ENCODE measurements at regions not wholly inside any gene's neighbourhood (a gene's known extent, or its start where the extent isn't known, plus 50 kb on each side); places are given as distances from the start of the nearest gene placed in this dataset.

- no peak for DNase-seq (ENCODE audit: low spot score)
- in situ Hi-C loops (cut with HindIII; ENCODE audit: low sequenced_read_pairs), result no loop called here
These were observed 690.4 kb upstream of the LRATD1 start for GRCh38 chr2:13942111-13942510.

- no peak for DNase-seq (ENCODE audit: low spot score)
- in situ Hi-C loops (cut with HindIII; ENCODE audit: low sequenced_read_pairs), result no loop called here
These were observed 681.8 kb upstream of the LRATD1 start for GRCh38 chr2:13950761-13951160.

GRCh38 chr2:13968811-13969210 is 663.7 kb upstream of the LRATD1 start:
- DNase-seq (ENCODE audit: low spot score), result no peak
- in situ Hi-C loops (cut with HindIII; ENCODE audit: low sequenced_read_pairs), result no loop called here

GRCh38 chr2:13986119-13986720 is 646.3 kb upstream of the LRATD1 start:
- in situ Hi-C loops (cut with HindIII; ENCODE audit: low sequenced_read_pairs), result no loop called here
- no peak for DNase-seq (ENCODE audit: low spot score)

- in situ Hi-C loops (cut with HindIII; ENCODE audit: low sequenced_read_pairs), result no loop called here
- no peak for DNase-seq (ENCODE audit: low spot score)
These were observed 636.0 kb upstream of the LRATD1 start for GRCh38 chr2:13996527-13996926.

- no peak for DNase-seq (ENCODE audit: low spot score)
- in situ Hi-C loops (cut with HindIII; ENCODE audit: low sequenced_read_pairs), result no loop called here
These were observed 621.3 kb upstream of the LRATD1 start for GRCh38 chr2:14011190-14011589.

GRCh38 chr2:14015113-14015630 is 617.3 kb upstream of the LRATD1 start:
- in situ Hi-C loops (cut with HindIII; ENCODE audit: low sequenced_read_pairs), result no loop called here
- no peak for DNase-seq (ENCODE audit: low spot score)

- no peak for DNase-seq (ENCODE audit: low spot score)
- in situ Hi-C loops (cut with HindIII; ENCODE audit: low sequenced_read_pairs), result no loop called here
These were observed 616.1 kb upstream of the LRATD1 start for GRCh38 chr2:14016289-14016955.

- in situ Hi-C loops (cut with HindIII; ENCODE audit: low sequenced_read_pairs), result no loop called here
- DNase-seq (ENCODE audit: low spot score), result no peak
These were observed 613.9 kb upstream of the LRATD1 start for GRCh38 chr2:14018620-14019019.

GRCh38 chr2:14023558-14023957 is 609.0 kb upstream of the LRATD1 start:
- in situ Hi-C loops (cut with HindIII; ENCODE audit: low sequenced_read_pairs), result no loop called here
- no peak for DNase-seq (ENCODE audit: low spot score)

- in situ Hi-C loops (cut with HindIII; ENCODE audit: low sequenced_read_pairs), result no loop called here
- DNase-seq (ENCODE audit: low spot score), result no peak
These were observed 593.4 kb upstream of the LRATD1 start for GRCh38 chr2:14039134-14039533.

- in situ Hi-C loops (cut with HindIII; ENCODE audit: low sequenced_read_pairs), result no loop called here
- DNase-seq (ENCODE audit: low spot score), result no peak
These were observed 585.0 kb upstream of the LRATD1 start for GRCh38 chr2:14047491-14047890.

GRCh38 chr2:14051401-14051800 is 581.1 kb upstream of the LRATD1 start:
- no peak for DNase-seq (ENCODE audit: low spot score)
- in situ Hi-C loops (cut with HindIII; ENCODE audit: low sequenced_read_pairs), result no loop called here

GRCh38 chr2:14053105-14053504 is 579.4 kb upstream of the LRATD1 start:
- in situ Hi-C loops (cut with HindIII; ENCODE audit: low sequenced_read_pairs), result no loop called here
- no peak for DNase-seq (ENCODE audit: low spot score)

- DNase-seq (ENCODE audit: low spot score), result no peak
- in situ Hi-C loops (cut with HindIII; ENCODE audit: low sequenced_read_pairs), result no loop called here
These were observed 568.2 kb upstream of the LRATD1 start for GRCh38 chr2:14064346-14064745.

GRCh38 chr2:14072338-14072737 is 560.2 kb upstream of the LRATD1 start:
- DNase-seq (ENCODE audit: low spot score), result no peak
- in situ Hi-C loops (cut with HindIII; ENCODE audit: low sequenced_read_pairs), result no loop called here

GRCh38 chr2:14074691-14075090 is 557.8 kb upstream of the LRATD1 start:
- no peak for DNase-seq (ENCODE audit: low spot score)
- in situ Hi-C loops (cut with HindIII; ENCODE audit: low sequenced_read_pairs), result no loop called here

- in situ Hi-C loops (cut with HindIII; ENCODE audit: low sequenced_read_pairs), result no loop called here
- DNase-seq (ENCODE audit: low spot score), result no peak
These were observed 552.9 kb upstream of the LRATD1 start for GRCh38 chr2:14079576-14079975.

GRCh38 chr2:14081521-14081920 is 551.0 kb upstream of the LRATD1 start:
- DNase-seq (ENCODE audit: low spot score), result no peak
- in situ Hi-C loops (cut with HindIII; ENCODE audit: low sequenced_read_pairs), result no loop called here

GRCh38 chr2:14082640-14083039 is 549.9 kb upstream of the LRATD1 start:
- in situ Hi-C loops (cut with HindIII; ENCODE audit: low sequenced_read_pairs), result no loop called here
- DNase-seq (ENCODE audit: low spot score), result no peak

GRCh38 chr2:14094592-14094991 is 537.9 kb upstream of the LRATD1 start:
- in situ Hi-C loops (cut with HindIII; ENCODE audit: low sequenced_read_pairs), result no loop called here
- DNase-seq (ENCODE audit: low spot score), result no peak
